ENCODE measurements at regions not wholly inside any gene's neighbourhood (a gene's known extent, or its start where the extent isn't known, plus 50 kb on each side); places are given as distances from the start of the nearest gene placed in this dataset.

GRCh38 chr5:165871291-165871690, 2365.9 kb downstream of the MAT2B start:
- no peak for ATAC-seq
- POLR2A ChIA-PET, result no interaction called here
- Histone ChIP-seq H2AFZ (ENCODE audit: control insufficient read depth, low read depth, low read length) (no peak overlapping the region), H3K4me1 (ENCODE audit: control insufficient read depth, insufficient read depth, low read length) (no peaks in the 10 kb centered on the region), H3K36me3 (ENCODE audit: control insufficient read depth in 2 of 2, insufficient read depth in 2 of 2, low read length in 1 of 2) (no peaks in the 10 kb centered on the region), H3K4me3 (no peak overlapping the region), H3K27ac (ENCODE audit: control insufficient read depth, insufficient read depth) (no peak overlapping the region), H3K9me3 (replicated peaks; ENCODE audit: control insufficient read depth, insufficient read depth, low read length) (no peaks in the 10 kb centered on the region), H4K20me1 (ENCODE audit: control insufficient read depth, insufficient read depth) (no peaks in the 10 kb centered on the region), H3K27me3 (replicated peaks in 1 of 2; ENCODE audit: control insufficient read depth in 2 of 2, insufficient read depth in 2 of 2, low read length in 1 of 2) (no peaks in the 10 kb centered on the region), H3K4me2 (ENCODE audit: control insufficient read depth, insufficient read depth) (no peak overlapping the region), H3K79me2 (ENCODE audit: control insufficient read depth, insufficient read depth, low read length) (no peaks in the 10 kb centered on the region), H3K9ac (ENCODE audit: control insufficient read depth, insufficient read depth, low read length) (no peak overlapping the region)
- in situ Hi-C loops (cut with MboI), result no loop called here
- CTCF ChIA-PET, result no interaction called here
- intact Hi-C loops (cut with micrococcal nuclease; ENCODE audit: unreplicated experiment), result no loop called here
- FAIRE-seq, result no peak
- RAD21 ChIA-PET (ENCODE audit: unreplicated experiment), result no interaction called here
- SMC1A ChIA-PET (ENCODE audit: uncharacterized antibody, unreplicated experiment), result interaction anchor here (1.0 kb wide), 1 partner anchor 55 kb away, joined by 3 read pairs; no protein-coding TSS in a partner anchor
- no TSS peak for BruUV-seq (replicated peaks)
- WGBS (ENCODE audit: insufficient coverage, insufficient replicate concordance, low lambda C conversion rate, missing lambda C conversion rate), result 0% methylated on average over 2 of the region's 2 CpGs
- DNase-seq (ENCODE audit: low read depth, low spot score), result no peak
- TF ChIP-seq SMARCA5 (IDR thresholded peaks at IDR 0.05), result no peak
- no peak for TF ChIP-seq TARDBP (IDR thresholded peaks at IDR 0.05; ENCODE audit: borderline replicate concordance)
- no peak for TF ChIP-seq ATF2 (IDR thresholded peaks at IDR 0.05; ENCODE audit: low read length)
- TF ChIP-seq SIX5 (IDR thresholded peaks at IDR 0.05; ENCODE audit: low read depth, low read length, severe bottlenecking), result no peak
- TF ChIP-seq ETV6 (conservative IDR thresholded peaks at IDR 0.05 in 1 of 2, IDR thresholded peaks at IDR 0.05 in 1 of 2; ENCODE audit: borderline replicate concordance in 1 of 2, low read depth in 1 of 2), result no peak
- no peak for TF ChIP-seq ZBTB33 (IDR thresholded peaks at IDR 0.05)
- no peak for TF ChIP-seq HDAC2 (IDR thresholded peaks at IDR 0.05)

Measured in GM12878 (cell line).